K562 (cell line): ENCODE measurements at regions not wholly inside any gene's neighbourhood (a gene's known extent, or its start where the extent isn't known, plus 50 kb on each side); places are given as distances from the start of the nearest gene placed in this dataset.

Experiments used
- ATAC-seq: fragments of 200-7000 bp; cut with Tn5 transposase; 3 replicates; pipeline ENCODE4 v1.9.1; 2020; ENCODE audit warnings: moderate library complexity
- BruUV-seq: library from RNA; stranded (reverse); fragments of 400-500 nt; replicated peaks from 2 replicates; lab custom pipeline; 2021; lab: Mats Ljungman, UMichigan
- CTCF ChIA-PET: fragments of 300-600 bp; formaldehyde crosslinking; extraction: SDS; loops from one replicate; lab custom pipeline; 2021; ENCODE audit warnings: low intra/inter-chr PET ratio; lab: Yijun Ruan, JAX
- POLR2A ChIA-PET: fragments of 300-600, 350-650 bp; sonication (Branson Sonifier 250); formaldehyde crosslinking; extraction: SDS; loops from one replicate; lab custom pipeline; 2021; ENCODE audit warnings: antibody characterized with exemption, inconsistent platforms; lab: Yijun Ruan, JAX
- DNase-seq, 4 experiments: peaks; one replicate each; pipeline versions ENCODE4 v3.0.0 to v3.0.0-alpha.2; 2011 to 2018; ENCODE audit warnings: low spot score in 3 of 4, mixed read lengths in 3 of 4; ENCODE audit errors: extremely low read depth in 1 of 4
- FAIRE-seq: peaks from 2 replicates; lab custom pipeline; 2011; peaks lifted over from hg19 to GRCh38; lab: Jason Lieb, UNC
- H2AFZ ChIP-seq: 2 replicates; pipeline ENCODE4 v1.6.0; 2011; ENCODE audit warnings: low read depth, low read length, control low read depth, inconsistent platforms
- H3K27ac ChIP-seq: fragments of 200-600 bp; 3 replicates; pipeline ENCODE4 v1.8.0; 2011; ENCODE audit warnings: low read depth, mild to moderate bottlenecking, control low read depth, inconsistent platforms, low read length, moderate library complexity, mixed read lengths; ENCODE audit errors: extremely low read depth
- H3K27me3 ChIP-seq, 2 experiments: fragments of 300-600 bp in 1 of 2; 2 replicates in 1 of 2; 3 replicates in 1 of 2; pipeline versions ENCODE4 v1.6.0 to v1.8.0; 2011; ENCODE audit warnings: inconsistent platforms in 2 of 2, low read length in 2 of 2, mild to moderate bottlenecking in 1 of 2, mixed read lengths in 1 of 2, moderate library complexity in 1 of 2; ENCODE audit not compliant: control insufficient read depth in 2 of 2, insufficient read depth in 2 of 2
- H3K36me3 ChIP-seq: fragments of 300-600 bp; 3 replicates; pipeline ENCODE4 v1.8.0; 2011; ENCODE audit warnings: mild to moderate bottlenecking, low read length, inconsistent platforms; ENCODE audit not compliant: control insufficient read depth, insufficient read depth
- H3K4me1 ChIP-seq, 2 experiments: fragments of 200-600 bp in 1 of 2; replicated peaks in 1 of 2; 2 replicates in 1 of 2; 3 replicates in 1 of 2; pipeline versions ENCODE4 v1.5.1 to v1.8.0; 2011; ENCODE audit warnings: inconsistent platforms in 2 of 2, low read length in 2 of 2, mild to moderate bottlenecking in 1 of 2, mixed read lengths in 1 of 2, moderate library complexity in 1 of 2; ENCODE audit not compliant: control insufficient read depth in 2 of 2, insufficient read depth in 2 of 2
- H3K4me2 ChIP-seq: 2 replicates; pipeline ENCODE4 v1.6.1; 2011; ENCODE audit warnings: low read length, control low read depth, inconsistent platforms, mixed read lengths; ENCODE audit not compliant: insufficient read depth
- H3K4me3 ChIP-seq: fragments of 200-600 bp; sonication (generic), shearing (Covaris generic); 2 replicates; pipeline ENCODE4 v1.5.1; 2016; ENCODE audit warnings: control low read depth, inconsistent platforms
- H3K79me2 ChIP-seq: fragments of 200-600 bp; 3 replicates; pipeline ENCODE4 v1.8.0; 2011; ENCODE audit warnings: low read length, inconsistent platforms; ENCODE audit not compliant: control insufficient read depth, insufficient read depth
- H3K9ac ChIP-seq, 2 experiments: 2 replicates each; pipeline versions ENCODE4 v1.6.0 to v1.6.1; 2011; ENCODE audit warnings: low read depth in 2 of 2, low read length in 2 of 2, control low read depth in 1 of 2, inconsistent platforms in 1 of 2, mild to moderate bottlenecking in 1 of 2, mixed read lengths in 1 of 2; ENCODE audit not compliant: insufficient read depth in 1 of 2
- H3K9me1 ChIP-seq: one replicate; pipeline ENCODE4 v1.6.0; 2011; ENCODE audit warnings: inconsistent platforms, mild to moderate bottlenecking, low read length, moderate library complexity; ENCODE audit not compliant: control insufficient read depth, insufficient read depth
- H3K9me3 ChIP-seq: replicated peaks from 2 replicates; pipeline ENCODE4 v1.5.1; 2011; ENCODE audit warnings: low read depth, low read length, inconsistent platforms; ENCODE audit not compliant: control insufficient read depth, insufficient read depth
- H4K20me1 ChIP-seq: replicated peaks from 2 replicates; pipeline ENCODE4 v1.6.1; 2011; ENCODE audit warnings: low read length, inconsistent platforms, mixed read lengths; ENCODE audit not compliant: control insufficient read depth, insufficient read depth
- CUX1 ChIP-seq: fragments of 200-800 bp; sonication (Bioruptor generic); IDR thresholded peaks from 2 replicates; pipeline ENCODE4 v1.6.1; 2016; ENCODE audit warnings: missing genetic modification characterization, missing compliant biosample characterization
- DEAF1 ChIP-seq: fragments of 450-650 bp; formaldehyde crosslinking; IDR thresholded peaks from 2 replicates; pipeline ENCODE4 v1.4.0; 2020; ENCODE audit warnings: mild to moderate bottlenecking, moderate library complexity
- ELF2 ChIP-seq: fragments of 250-450 bp; sonication (Bioruptor Pico); IDR thresholded peaks from 2 replicates; pipeline ENCODE4 v1.5.0; 2021; ENCODE audit warnings: mild to moderate bottlenecking
- GTF2F1 ChIP-seq: IDR thresholded peaks from 2 replicates; pipeline ENCODE4 v1.6.1; 2011; ENCODE audit warnings: low read depth, low read length, improper control_type of control experiment
- HNRNPLL ChIP-seq: fragments of 200-400 bp; formaldehyde crosslinking; IDR thresholded peaks from 2 replicates; pipeline ENCODE4 v1.6.1; 2017; ENCODE audit warnings: low read length, low read depth, mild to moderate bottlenecking; ENCODE audit not compliant: poor library complexity, severe bottlenecking
- RCOR1 ChIP-seq, 2 experiments: IDR thresholded peaks; 2 replicates each; pipeline ENCODE4 v1.6.1; 2012; ENCODE audit warnings: low read depth in 2 of 2, low read length in 2 of 2, borderline replicate concordance in 1 of 2, improper control_type of control experiment in 1 of 2
- RNF219 ChIP-seq: fragments of 250-450 bp; sonication (Bioruptor Pico); IDR thresholded peaks from 2 replicates; pipeline ENCODE4 v1.5.0; 2022; ENCODE audit warnings: mild to moderate bottlenecking
- SLC30A9 ChIP-seq: fragments of 250-450 bp; sonication (Bioruptor Pico); IDR thresholded peaks from 2 replicates; pipeline ENCODE4 v1.8.0; 2022; ENCODE audit warnings: mild to moderate bottlenecking, moderate library complexity
- STAT5A ChIP-seq: IDR thresholded peaks from 2 replicates; pipeline ENCODE4 v1.6.1; 2012; ENCODE audit warnings: low read length, inconsistent platforms, borderline replicate concordance
- ZNF518B ChIP-seq: fragments of 250-450 bp; sonication (Bioruptor Pico); IDR thresholded peaks from 2 replicates; pipeline ENCODE4 v1.5.0; 2021; ENCODE audit warnings: mild to moderate bottlenecking, moderate library complexity
- WGBS: fragments of 100-300 bp; shearing (Covaris generic); methylation state at CpG from one replicate; pipeline ENCODE4 v1.1.6; 2016; ENCODE audit warnings: low coverage, mixed read lengths; ENCODE audit not compliant: insufficient coverage; ENCODE audit errors: missing lambda C conversion rate; 5-methylcytosine and 5-hydroxymethylcytosine counted together
- in situ Hi-C: fragments of 300-500 bp; cut with MboI; formaldehyde crosslinking; loops from 4 replicates; pipeline ENCODE4 v1.15.0; 2018; ENCODE audit warnings: inconsistent platforms, mixed read lengths
- intact Hi-C: fragments of 100-400 bp; cut with micrococcal nuclease; formaldehyde crosslinking; loops from 2 replicates; pipeline ENCODE4 v1.14.2; 2022

- WGBS, result 0% methylated on average over 7 of the region's 7 CpGs
- H3K79me2 ChIP-seq, result no peaks in the 10 kb centered on the region
- intact Hi-C loops, result no loop called here
- H3K4me1 ChIP-seq, result no peaks in the 10 kb centered on the region
- H3K27me3 ChIP-seq, result peaks cover 6 to 22% of the 10 kb centered on the region in 2 experiments; a peak in 3 of 5 replicates
- H3K27ac ChIP-seq, result no peak overlapping the region
- H4K20me1 ChIP-seq, result no peaks in the 10 kb centered on the region
- no peaks in the 10 kb centered on the region for H3K9me3 ChIP-seq
- BruUV-seq, result no TSS peak
- no peaks in the 10 kb centered on the region for H3K9me1 ChIP-seq
- H3K9ac ChIP-seq, result no peak overlapping the region
- H3K36me3 ChIP-seq, result no peaks in the 10 kb centered on the region
- POLR2A ChIA-PET, result interaction anchor here (0.8 kb wide), 1 partner anchor 1347 kb away, joined by 3 read pairs; no protein-coding TSS in a partner anchor
- in situ Hi-C loops, result no loop called here
- H3K4me2 ChIP-seq, result no peak overlapping the region
- CTCF ChIA-PET, result no interaction called here
- H2AFZ ChIP-seq, result no peak overlapping the region
- FAIRE-seq (no peak), DNase-seq (no peak), ATAC-seq (no peak)
- no peak overlapping the region for H3K4me3 ChIP-seq
- TF ChIP-seq STAT5A (no peak), GTF2F1 (no peak), ZNF518B (CRISPR knock-in tag) (no peak), HNRNPLL (no peak), CUX1 (CRISPR knock-in tag) (no peak), SLC30A9 (CRISPR knock-in tag) (no peak), ELF2 (CRISPR knock-in tag) (no peak), DEAF1 (CRISPR knock-in tag) (no peak), RCOR1 (IDR thresholded peaks at IDR 0.05; ENCODE audit: borderline replicate concordance in 1 of 2, low read depth in 2 of 2, low read length in 2 of 2) (no peak), RNF219 (CRISPR knock-in tag) (no peak)
Observed at GRCh38 chr2:66239655-66240054, 195.3 kb upstream of the MEIS1 start.
